OCI-LY3 (cell line): ENCODE measurements at regions not wholly inside any gene's neighbourhood (a gene's known extent, or its start where the extent isn't known, plus 50 kb on each side); places are given as distances from the start of the nearest gene placed in this dataset.

Source experiments
- CTCF ChIP-seq: fragments of 200-600, 300-600 bp; sonication (generic); IDR thresholded peaks from 2 replicates; pipeline ENCODE4 v1.5.1; 2014; ENCODE audit warnings: antibody characterized with exemption, low read length, low read depth
- EZH2phosphoT487 ChIP-seq: fragments of 200-600 bp; shearing (Covaris generic); IDR thresholded peaks from 2 replicates; pipeline ENCODE4 v1.6.1; 2018; ENCODE audit warnings: antibody characterized with exemption, mixed run types, low read depth

DNA sequence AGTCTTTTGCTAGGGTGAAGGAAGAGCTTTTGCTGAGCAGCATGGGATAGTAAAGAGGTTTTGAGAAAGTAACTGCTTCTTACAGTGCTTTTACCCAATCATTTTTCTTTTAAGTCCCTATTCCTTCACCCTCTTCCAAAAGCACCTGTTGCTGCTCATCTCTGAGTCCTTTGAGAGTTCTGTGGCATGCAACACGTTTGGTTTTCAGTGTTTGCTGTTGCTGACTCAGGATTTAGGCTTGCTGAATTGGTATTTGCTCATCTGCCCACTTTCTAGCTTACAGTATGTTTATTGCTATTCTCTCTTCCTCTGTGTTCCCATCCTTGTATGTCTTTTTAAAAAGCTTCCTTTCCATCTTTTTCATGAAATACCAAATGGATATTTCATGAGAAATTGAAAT, 55.9 kb upstream of the THRB start:
- TF ChIP-seq CTCF (no peak), EZH2phosphoT487 (no peak)
